Panc1 (cell line): ENCODE measurements at regions not wholly inside any gene's neighbourhood (a gene's known extent, or its start where the extent isn't known, plus 50 kb on each side); places are given as distances from the start of the nearest gene placed in this dataset.

ENCODE experiments used
- ATAC-seq: fragments of 200-7000 bp; cut with Tn5 transposase; 2 replicates; pipeline ENCODE4 v1.9.1; 2020; ENCODE audit warnings: mild to moderate bottlenecking, moderate library complexity
- BruUV-seq: library from RNA; stranded (reverse); fragments of 400-500 nt; replicated peaks from 2 replicates; lab custom pipeline; 2021; lab: Mats Ljungman, UMichigan
- CTCF ChIA-PET: fragments of 300-600 bp; sonication (Branson Sonifier 250); formaldehyde crosslinking; loops from one replicate; lab custom pipeline; 2022; ENCODE audit warnings: antibody characterized with exemption; lab: Charles Lee
- POLR2A ChIA-PET: fragments of 300-600 bp; sonication (Branson Sonifier 250); formaldehyde crosslinking; loops from one replicate; lab custom pipeline; 2022; ENCODE audit warnings: antibody characterized with exemption; lab: Charles Lee
- DNase-seq: peaks from one replicate; pipeline ENCODE4 v3.0.0-alpha.2; 2010; ENCODE audit warnings: low read depth, low spot score
- H3K27ac ChIP-seq: 2 replicates; pipeline ENCODE4 v1.5.1; 2011; ENCODE audit warnings: mild to moderate bottlenecking, low read length, inconsistent platforms
- H3K27me3 ChIP-seq: fragments of 200-500 bp; sonication (Bioruptor generic); 2 replicates; pipeline ENCODE4 v1.6.0; 2014; ENCODE audit warnings: low read length, inconsistent platforms; ENCODE audit not compliant: control insufficient read depth, insufficient read depth
- H3K36me3 ChIP-seq: fragments of 200-500 bp; sonication (Bioruptor generic); 2 replicates; pipeline ENCODE4 v1.5.1; 2014; ENCODE audit warnings: inconsistent platforms, mild to moderate bottlenecking, low read length, moderate library complexity; ENCODE audit not compliant: control insufficient read depth, insufficient read depth
- H3K4me1 ChIP-seq: 2 replicates; pipeline ENCODE4 v1.5.1; 2011; ENCODE audit warnings: inconsistent platforms, mild to moderate bottlenecking, low read length, moderate library complexity; ENCODE audit not compliant: control insufficient read depth, insufficient read depth
- H3K4me3 ChIP-seq, 2 experiments: 2 replicates each; pipeline ENCODE4 v1.5.1; 2011 to 2012; ENCODE audit warnings: low read depth in 2 of 2, low read length in 2 of 2, mild to moderate bottlenecking in 2 of 2, inconsistent platforms in 1 of 2, moderate library complexity in 1 of 2
- H3K9me3 ChIP-seq: fragments of 200-500 bp; sonication (Bioruptor generic); 2 replicates; pipeline ENCODE4 v1.5.1; 2014; ENCODE audit warnings: low read depth, mild to moderate bottlenecking, inconsistent platforms, low read length, moderate library complexity; ENCODE audit not compliant: control insufficient read depth, insufficient read depth
- CTCF ChIP-seq: fragments of 450-650 bp; IDR thresholded peaks from 2 replicates; pipeline ENCODE4 v1.5.1; 2017; ENCODE audit warnings: mild to moderate bottlenecking
- POLR2AphosphoS5 ChIP-seq: IDR thresholded peaks from 2 replicates; pipeline ENCODE4 v1.6.1; 2012; ENCODE audit warnings: mild to moderate bottlenecking, low read depth, low read length, moderate library complexity
- REST ChIP-seq, 2 experiments: IDR thresholded peaks; 2 replicates each; pipeline ENCODE4 v1.6.1; 2011 to 2012; ENCODE audit warnings: low read depth in 2 of 2, control low read depth in 1 of 2, low read length in 1 of 2, mild to moderate bottlenecking in 1 of 2, moderate library complexity in 1 of 2; ENCODE audit not compliant: insufficient read depth in 1 of 2
- SIN3A ChIP-seq: IDR thresholded peaks from 2 replicates; pipeline ENCODE4 v1.6.1; 2012; ENCODE audit warnings: low read depth, mild to moderate bottlenecking, low read length, moderate library complexity, borderline replicate concordance; ENCODE audit not compliant: insufficient read depth
- TCF7L2 ChIP-seq: IDR thresholded peaks from 2 replicates; pipeline ENCODE4 v1.6.1; 2011; ENCODE audit warnings: mild to moderate bottlenecking, low read depth, low read length, inconsistent platforms
- in situ Hi-C: cut with HindIII; loops from 2 replicates; pipeline ENCODE4 v1.10.0; 2016; ENCODE audit warnings: low sequenced_read_pairs, low pct_unique_long_range_greater_than_20kb
- intact Hi-C: fragments of 100-400 bp; cut with micrococcal nuclease; formaldehyde crosslinking; loops from one replicate; pipeline ENCODE4 v1.10.0; 2022; ENCODE audit not compliant: unreplicated experiment

- POLR2A ChIA-PET = no interaction called here
- no peak overlapping the region for H3K4me3 ChIP-seq
- H3K27ac ChIP-seq = no peak overlapping the region
- CTCF ChIA-PET = no interaction called here
- H3K27me3 ChIP-seq = no peaks in the 10 kb centered on the region
- BruUV-seq = no TSS peak
- intact Hi-C loops (no loop called here), in situ Hi-C loops (no loop called here)
- ATAC-seq (no peak), DNase-seq (no peak)
- no peaks in the 10 kb centered on the region for H3K9me3 ChIP-seq
- no peaks in the 10 kb centered on the region for H3K36me3 ChIP-seq
- no peaks in the 10 kb centered on the region for H3K4me1 ChIP-seq
- no peak for TF ChIP-seq SIN3A
- TF ChIP-seq REST (IDR thresholded peaks at IDR 0.05; ENCODE audit: insufficient read depth in 1 of 2, low read depth in 2 of 2, low read length in 1 of 2) = no peak
- no peak for TF ChIP-seq TCF7L2
- no peak for TF ChIP-seq POLR2AphosphoS5
- TF ChIP-seq CTCF = no peak
Observed at GRCh38 chr17:59492091-59492451, 73.3 kb upstream of the DHX40 start.

GRCh38 chr17:59493867-59494266 is 71.5 kb upstream of the DHX40 start:
- no peak for TF ChIP-seq SIN3A
- TF ChIP-seq CTCF = no peak
- no peak for TF ChIP-seq POLR2AphosphoS5
- no peak for TF ChIP-seq TCF7L2
- TF ChIP-seq REST (IDR thresholded peaks at IDR 0.05; ENCODE audit: insufficient read depth in 1 of 2, low read depth in 2 of 2, low read length in 1 of 2) = no peak
- Histone ChIP-seq H3K9me3 (no peaks in the 10 kb centered on the region), H3K27ac (no peak overlapping the region), H3K4me1 (no peaks in the 10 kb centered on the region), H3K4me3 (no peak overlapping the region), H3K36me3 (no peaks in the 10 kb centered on the region), H3K27me3 (no peaks in the 10 kb centered on the region)
- BruUV-seq = no TSS peak
- POLR2A ChIA-PET = interaction anchor here (0.5 kb wide), 1 partner anchor 257 kb away, joined by 3 read pairs; no protein-coding TSS in a partner anchor
- DNase-seq (no peak), ATAC-seq (no peak)
- in situ Hi-C loops (no loop called here), intact Hi-C loops (no loop called here)
- CTCF ChIA-PET = no interaction called here
